Liver (tissue), 3 donors: ENCODE measurements at regions not wholly inside any gene's neighbourhood (a gene's known extent, or its start where the extent isn't known, plus 50 kb on each side); places are given as distances from the start of the nearest gene placed in this dataset.

Experiments used
- ATF3 ChIP-seq: IDR thresholded peaks from 2 replicates; pipeline ENCODE4 v1.6.1; 2016; ENCODE audit warnings: antibody characterized with exemption
- CTCF ChIP-seq: fragments of 150-350 bp; IDR thresholded peaks from 2 replicates; pipeline ENCODE4 v1.5.1; 2017; ENCODE audit warnings: improper control_type of control experiment, low read depth, low read length; ENCODE audit not compliant: missing input control
- EGR1 ChIP-seq, 2 donors: IDR thresholded peaks; 2 replicates each; pipeline ENCODE4 v1.6.1; 2016 to 2018; ENCODE audit warnings: antibody characterized with exemption in 2 of 2, low read depth in 2 of 2
- GABPA ChIP-seq, 2 donors: IDR thresholded peaks in 1 of 2; conservative IDR thresholded peaks in 1 of 2; 2 replicates each; pipeline ENCODE4 v1.6.1; 2016; ENCODE audit warnings: antibody characterized with exemption in 2 of 2, mild to moderate bottlenecking in 1 of 2, moderate library complexity in 1 of 2
- JUND ChIP-seq, 2 donors: IDR thresholded peaks; 2 replicates each; pipeline ENCODE4 v1.6.1; 2016; ENCODE audit warnings: antibody characterized with exemption in 2 of 2
- MAX ChIP-seq: IDR thresholded peaks from 2 replicates; pipeline ENCODE4 v1.6.1; 2016; ENCODE audit warnings: antibody characterized with exemption
- NR2F2 ChIP-seq: IDR thresholded peaks from 2 replicates; pipeline ENCODE4 v1.6.1; 2016; ENCODE audit warnings: antibody characterized with exemption
- RAD21 ChIP-seq, 2 donors: IDR thresholded peaks; 2 replicates each; pipeline ENCODE4 v1.6.1; 2016; ENCODE audit warnings: antibody characterized with exemption in 2 of 2, mild to moderate bottlenecking in 2 of 2
- REST ChIP-seq: IDR thresholded peaks from 2 replicates; pipeline ENCODE4 v1.6.1; 2016; ENCODE audit warnings: antibody characterized with exemption, mild to moderate bottlenecking
- SP1 ChIP-seq: IDR thresholded peaks from 2 replicates; pipeline ENCODE4 v1.6.1; 2018; ENCODE audit warnings: antibody characterized with exemption, mild to moderate bottlenecking
- TAF1 ChIP-seq: conservative IDR thresholded peaks from 2 replicates; pipeline ENCODE4 v1.6.1; 2016; ENCODE audit warnings: antibody characterized with exemption, mild to moderate bottlenecking
- YY1 ChIP-seq: IDR thresholded peaks from 2 replicates; pipeline ENCODE4 v1.6.1; 2016; ENCODE audit warnings: antibody characterized with exemption, mild to moderate bottlenecking
- TF ChIP-seq, protein P1 (sequence below): IDR thresholded peaks from 2 replicates; pipeline ENCODE4 v1.6.1; 2016; ENCODE audit warnings: antibody characterized with exemption
- donor health status: healthy.
- donor health status: healthy.

DNA sequence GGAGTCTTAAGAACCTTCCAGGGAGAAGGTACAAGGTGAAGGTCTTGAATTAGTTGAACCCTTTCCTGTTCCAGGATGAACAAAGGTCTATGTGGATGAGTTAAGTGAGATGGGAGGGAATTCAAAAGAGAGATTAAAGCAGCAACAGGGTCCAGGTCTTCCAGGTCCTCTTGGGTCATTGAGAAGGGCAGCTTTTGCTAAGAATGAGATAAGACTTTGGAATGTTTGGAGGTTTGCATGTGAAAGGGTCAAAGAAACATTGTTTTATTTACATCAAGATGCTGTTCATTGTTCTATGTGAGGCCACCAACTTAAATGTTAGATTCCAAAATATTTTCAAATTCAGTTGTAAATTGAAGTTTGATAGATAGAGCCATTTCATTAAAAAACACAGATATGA is 463.9 kb downstream of the ANXA1 start:
- TF ChIP-seq CTCF (no peak), SP1 (no peak), ATF3 (no peak), RAD21 (IDR thresholded peaks at IDR 0.05) (no peak), MAX (no peak), TAF1 (no peak), YY1 (no peak), EGR1 (IDR thresholded peaks at IDR 0.05; ENCODE audit: low read depth in 2 of 2) (no peak), JUND (IDR thresholded peaks at IDR 0.05) (no peak), REST (no peak), GABPA (IDR thresholded peaks at IDR 0.05 in 1 of 2, conservative IDR thresholded peaks at IDR 0.05 in 1 of 2) (no peak), NR2F2 (no peak)
- TF ChIP-seq, protein P1, sequence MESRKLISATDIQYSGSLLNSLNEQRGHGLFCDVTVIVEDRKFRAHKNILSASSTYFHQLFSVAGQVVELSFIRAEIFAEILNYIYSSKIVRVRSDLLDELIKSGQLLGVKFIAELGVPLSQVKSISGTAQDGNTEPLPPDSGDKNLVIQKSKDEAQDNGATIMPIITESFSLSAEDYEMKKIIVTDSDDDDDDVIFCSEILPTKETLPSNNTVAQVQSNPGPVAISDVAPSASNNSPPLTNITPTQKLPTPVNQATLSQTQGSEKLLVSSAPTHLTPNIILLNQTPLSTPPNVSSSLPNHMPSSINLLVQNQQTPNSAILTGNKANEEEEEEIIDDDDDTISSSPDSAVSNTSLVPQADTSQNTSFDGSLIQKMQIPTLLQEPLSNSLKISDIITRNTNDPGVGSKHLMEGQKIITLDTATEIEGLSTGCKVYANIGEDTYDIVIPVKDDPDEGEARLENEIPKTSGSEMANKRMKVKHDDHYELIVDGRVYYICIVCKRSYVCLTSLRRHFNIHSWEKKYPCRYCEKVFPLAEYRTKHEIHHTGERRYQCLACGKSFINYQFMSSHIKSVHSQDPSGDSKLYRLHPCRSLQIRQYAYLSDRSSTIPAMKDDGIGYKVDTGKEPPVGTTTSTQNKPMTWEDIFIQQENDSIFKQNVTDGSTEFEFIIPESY, result no peak
